GM12892 (cell line): ENCODE measurements at regions not wholly inside any gene's neighbourhood (a gene's known extent, or its start where the extent isn't known, plus 50 kb on each side); places are given as distances from the start of the nearest gene placed in this dataset.

Experiments used
- DNase-seq: peaks from one replicate; pipeline ENCODE4 v3.0.0; 2011; ENCODE audit not compliant: insufficient read length
- FAIRE-seq: peaks from 2 replicates; lab custom pipeline; 2011; peaks lifted over from hg19 to GRCh38; lab: Jason Lieb, UNC
- POLR2A ChIP-seq: IDR thresholded peaks from 2 replicates; pipeline ENCODE4 v1.6.1; 2011; ENCODE audit warnings: low read depth, low read length, control low read depth
- POLR2AphosphoS5 ChIP-seq: IDR thresholded peaks from 2 replicates; pipeline ENCODE4 v1.6.1; 2011; ENCODE audit warnings: low read depth, low read length, control low read depth
- TAF1 ChIP-seq: IDR thresholded peaks from 2 replicates; pipeline ENCODE4 v1.6.1; 2011; ENCODE audit warnings: low read depth, mild to moderate bottlenecking, control low read depth, low read length, borderline replicate concordance

DNA sequence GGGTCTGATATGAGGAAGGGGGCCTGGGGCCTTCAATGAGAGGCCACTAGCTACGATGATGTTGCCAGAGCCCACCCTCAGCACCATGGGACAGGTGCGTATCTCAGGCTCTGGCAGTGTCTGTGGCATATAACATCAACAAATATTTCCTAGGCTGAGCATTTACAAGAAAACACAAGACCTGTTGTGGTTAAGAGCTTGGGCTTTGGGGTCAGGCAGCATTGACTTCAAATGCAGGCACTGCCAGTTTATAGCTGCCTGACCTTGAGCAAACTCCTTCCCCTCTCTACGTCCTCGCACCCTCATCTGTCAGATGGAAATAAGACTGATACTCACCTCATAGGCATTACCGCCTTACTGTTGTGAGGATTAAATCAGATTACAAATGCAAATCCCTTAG, 156.0 kb downstream of the KATNAL1 start:
- TF ChIP-seq POLR2AphosphoS5 (no peak), POLR2A (no peak), TAF1 (no peak)
- no peak for DNase-seq
- no peak for FAIRE-seq

DNA sequence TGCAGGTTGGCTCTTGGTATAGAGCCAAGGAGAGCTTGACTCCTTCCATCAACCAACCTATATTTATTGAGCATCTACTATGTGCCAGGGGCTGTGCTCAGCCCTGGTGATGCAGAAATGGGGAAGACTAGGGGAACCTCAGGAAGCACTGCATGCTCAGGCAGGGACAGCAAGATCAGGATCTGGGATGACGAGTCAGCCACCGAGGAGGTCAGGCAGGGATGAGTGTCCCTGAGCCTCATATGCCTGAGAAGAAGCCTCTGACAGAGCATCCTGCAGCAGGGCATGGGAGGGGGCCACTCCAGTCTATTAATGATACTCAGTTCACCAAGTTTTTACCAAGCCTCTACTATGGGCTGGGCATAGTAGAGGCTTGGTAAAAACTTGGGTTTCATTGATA, 158.1 kb downstream of the KATNAL1 start:
- no peak for TF ChIP-seq POLR2A
- no peak for TF ChIP-seq POLR2AphosphoS5
- no peak for TF ChIP-seq TAF1
- FAIRE-seq, result no peak
- DNase-seq, result no peak

- no peak for TF ChIP-seq POLR2A
- TF ChIP-seq TAF1, result no peak
- no peak for TF ChIP-seq POLR2AphosphoS5
- DNase-seq, result no peak
- FAIRE-seq, result no peak
Observed at GRCh38 chr13:30148786-30149185, 158.6 kb downstream of the KATNAL1 start.

GRCh38 chr13:30148171-30148754, 159.1 kb downstream of the KATNAL1 start:
- DNase-seq, result no peak
- peak; percentile 76 for FAIRE-seq
- TF ChIP-seq TAF1 (no peak), POLR2A (no peak), POLR2AphosphoS5 (no peak)

GRCh38 chr13:30147421-30147820, 159.9 kb downstream of the KATNAL1 start:
- TF ChIP-seq POLR2AphosphoS5 (no peak), TAF1 (no peak), POLR2A (no peak)
- FAIRE-seq, result peak; percentile 88
- no peak for DNase-seq

GRCh38 chr13:30147015-30147414, 160.3 kb downstream of the KATNAL1 start:
- DNase-seq (no peak), FAIRE-seq (no peak)
- TF ChIP-seq POLR2AphosphoS5 (no peak), TAF1 (no peak)

- peak; percentile 20; the same call in 1 of the 2 replicates for TF ChIP-seq POLR2A
- no peak for TF ChIP-seq TAF1
- DNase-seq, result no peak
- FAIRE-seq, result peak; percentile 98
Observed at GRCh38 chr13:30145709-30146367, 161.5 kb downstream of the KATNAL1 start.

- TF ChIP-seq POLR2A (no peak), POLR2AphosphoS5 (no peak), TAF1 (no peak)
- DNase-seq, result no peak
- FAIRE-seq, result peak; percentile 74
Observed at GRCh38 chr13:30143666-30144400, 163.5 kb downstream of the KATNAL1 start.

DNA sequence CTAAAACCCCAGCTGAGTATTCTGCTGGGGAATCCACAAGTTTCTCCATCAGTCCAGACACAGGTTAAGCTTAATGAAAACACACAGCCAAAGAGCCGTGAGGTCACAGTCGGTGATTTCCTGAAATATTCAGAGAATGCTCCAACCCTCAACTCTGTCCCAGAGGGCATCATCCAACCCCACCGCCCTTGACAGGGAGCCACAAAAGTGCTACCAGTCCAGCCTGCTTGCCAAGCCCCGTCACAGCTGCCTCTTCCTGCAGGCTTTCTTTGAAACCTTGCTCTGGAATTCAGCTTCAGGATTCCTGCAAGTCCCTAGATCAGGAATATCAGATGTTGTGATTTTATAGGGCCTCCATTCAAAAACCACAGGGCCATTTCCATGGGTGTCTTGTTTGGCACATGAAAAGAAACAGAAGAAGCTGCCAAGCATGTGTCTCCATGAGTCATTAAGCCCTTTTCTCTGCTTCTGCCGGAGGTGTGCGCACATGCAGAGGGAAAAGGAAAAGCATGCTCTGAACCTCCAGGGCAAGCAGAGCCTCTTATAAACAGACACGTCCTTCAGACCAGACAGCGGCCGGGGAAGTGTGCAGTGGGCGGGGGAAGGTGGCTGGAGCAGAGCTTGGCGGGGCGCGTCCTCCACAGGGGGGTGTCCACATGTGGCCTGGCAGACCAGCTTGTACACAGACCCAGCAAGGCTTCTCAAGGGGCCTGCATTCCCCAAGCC, 164.7 kb downstream of the KATNAL1 start:
- DNase-seq (no peak), FAIRE-seq (peak; percentile 60)
- no peak for TF ChIP-seq TAF1
- no peak for TF ChIP-seq POLR2AphosphoS5
- no peak for TF ChIP-seq POLR2A

DNA sequence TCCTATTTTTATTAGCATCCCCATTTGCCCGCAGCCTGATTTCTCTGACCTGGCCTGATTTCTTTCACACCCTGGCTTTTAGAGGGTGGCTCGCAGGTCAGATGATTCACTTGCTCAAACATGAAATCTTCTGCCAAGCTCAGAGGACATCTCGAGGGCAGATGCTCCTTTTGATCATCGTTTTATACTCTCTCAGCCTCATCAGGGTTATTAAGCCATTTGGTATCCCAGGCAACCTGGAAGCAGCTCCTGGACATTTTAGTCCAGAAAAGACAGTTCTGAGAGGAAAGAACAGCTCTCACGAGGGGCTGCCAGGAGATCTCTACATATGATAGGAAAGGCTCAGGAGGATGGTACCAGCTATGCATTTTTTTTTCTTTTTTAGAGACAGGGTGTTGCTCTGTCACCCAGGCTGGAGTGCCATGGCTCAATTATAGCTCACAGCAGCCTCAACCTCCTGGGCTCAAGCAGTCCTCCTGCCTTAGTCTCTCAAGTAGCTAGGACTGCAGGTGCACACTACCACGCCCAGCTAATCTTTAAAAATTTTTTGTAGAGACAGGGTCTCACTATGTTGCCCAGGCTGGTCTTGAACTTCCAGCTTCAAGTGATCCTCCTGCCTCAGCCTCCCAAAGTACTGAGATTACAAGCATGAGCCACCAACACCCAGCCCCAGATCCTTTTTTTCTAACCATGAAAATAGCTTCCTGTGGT, 165.4 kb downstream of the KATNAL1 start:
- DNase-seq (no peak), FAIRE-seq (peak; percentile 21)
- TF ChIP-seq TAF1, result no peak
- no peak for TF ChIP-seq POLR2A
- TF ChIP-seq POLR2AphosphoS5, result no peak

DNA sequence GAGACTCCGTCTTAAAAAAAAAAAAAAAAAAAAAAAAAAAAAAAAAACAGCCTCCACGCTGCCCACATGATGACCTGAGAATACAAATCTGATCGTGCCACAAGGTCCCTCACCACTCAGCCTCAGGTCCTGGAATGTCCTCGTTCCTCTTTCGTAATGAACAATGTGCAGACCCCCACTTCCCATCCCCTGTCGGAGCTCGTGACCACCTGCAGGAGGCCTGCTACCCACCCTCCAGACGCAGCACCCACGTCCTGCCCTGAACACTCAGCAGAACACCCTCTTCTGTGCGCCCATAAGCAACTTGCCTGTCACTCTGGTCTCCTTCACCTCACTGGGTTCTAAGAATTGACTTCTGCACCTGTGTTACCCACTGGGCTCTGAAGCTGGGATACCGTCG, 166.4 kb downstream of the KATNAL1 start:
- no peak for TF ChIP-seq POLR2A
- TF ChIP-seq POLR2AphosphoS5, result no peak
- no peak for TF ChIP-seq TAF1
- DNase-seq (no peak), FAIRE-seq (peak; percentile 88)
